Astrocyte (in vitro differentiated cells and primary cell): ENCODE measurements at regions not wholly inside any gene's neighbourhood (a gene's known extent, or its start where the extent isn't known, plus 50 kb on each side); places are given as distances from the start of the nearest gene placed in this dataset.

ENCODE experiments used
- DNase-seq: peaks from one replicate; pipeline ENCODE4 v3.0.0-alpha.2; 2010; ENCODE audit warnings: low read depth
- FAIRE-seq: peaks from 2 replicates; lab custom pipeline; 2011; peaks lifted over from hg19 to GRCh38; lab: Jason Lieb, UNC
- H2AFZ ChIP-seq: 2 replicates; pipeline ENCODE4 v1.6.0; 2012; ENCODE audit warnings: low read depth, low read length, inconsistent platforms
- H3K27ac ChIP-seq: 2 replicates; pipeline ENCODE4 v1.5.1; 2011; ENCODE audit warnings: low read depth, low read length, inconsistent platforms
- H3K27me3 ChIP-seq: 2 replicates; pipeline ENCODE4 v1.6.0; 2011; ENCODE audit warnings: low read length, inconsistent platforms; ENCODE audit not compliant: insufficient read depth
- H3K36me3 ChIP-seq: 2 replicates; pipeline ENCODE4 v1.5.1; 2011; ENCODE audit warnings: low read length, inconsistent platforms; ENCODE audit not compliant: insufficient read depth
- H3K4me1 ChIP-seq: 2 replicates; pipeline ENCODE4 v1.5.1; 2011; ENCODE audit warnings: low read length, inconsistent platforms; ENCODE audit not compliant: insufficient read depth
- H3K4me2 ChIP-seq: 2 replicates; pipeline ENCODE4 v1.6.0; 2012; ENCODE audit warnings: low read length, inconsistent platforms
- H3K4me3 ChIP-seq: 2 replicates; pipeline ENCODE4 v1.5.1; 2011; ENCODE audit warnings: low read depth, mild to moderate bottlenecking, low read length, inconsistent platforms; ENCODE audit not compliant: insufficient read depth
- H3K79me2 ChIP-seq: 2 replicates; pipeline ENCODE4 v1.6.0; 2012; ENCODE audit warnings: mild to moderate bottlenecking, low read length, inconsistent platforms; ENCODE audit not compliant: insufficient read depth
- H3K9ac ChIP-seq: 2 replicates; pipeline ENCODE4 v1.6.0; 2012; ENCODE audit warnings: mild to moderate bottlenecking, low read length, inconsistent platforms
- H3K9me3 ChIP-seq: 2 replicates; pipeline ENCODE4 v1.5.1; 2012; ENCODE audit warnings: low read depth, mild to moderate bottlenecking, low read length, inconsistent platforms; ENCODE audit not compliant: insufficient read depth
- H4K20me1 ChIP-seq: 2 replicates; pipeline ENCODE4 v1.6.0; 2012; ENCODE audit warnings: low read length, inconsistent platforms; ENCODE audit not compliant: insufficient read depth
- H3K27ac Mint-ChIP-seq: one replicate; pipeline ENCODE4 v1.8.0; 2021; ENCODE audit warnings: mild to moderate bottlenecking, mixed read lengths; ENCODE audit not compliant: unreplicated experiment
- H3K27me3 Mint-ChIP-seq: one replicate; pipeline ENCODE4 v1.8.0; 2021; ENCODE audit warnings: low read depth, mixed read lengths; ENCODE audit not compliant: unreplicated experiment
- H3K36me3 Mint-ChIP-seq: one replicate; pipeline ENCODE4 v1.8.0; 2021; ENCODE audit warnings: low read depth, mixed read lengths; ENCODE audit not compliant: unreplicated experiment
- H3K4me1 Mint-ChIP-seq: one replicate; pipeline ENCODE4 v1.8.0; 2021; ENCODE audit warnings: low read depth, mixed read lengths; ENCODE audit not compliant: unreplicated experiment
- H3K4me3 Mint-ChIP-seq: one replicate; pipeline ENCODE4 v1.8.0; 2021; ENCODE audit warnings: mild to moderate bottlenecking, moderate library complexity, mixed read lengths; ENCODE audit not compliant: unreplicated experiment
- H3K9me3 Mint-ChIP-seq: one replicate; pipeline ENCODE4 v1.8.0; 2021; ENCODE audit warnings: mild to moderate bottlenecking, mixed read lengths; ENCODE audit not compliant: unreplicated experiment
- EZH2 ChIP-seq: IDR thresholded peaks from 2 replicates; pipeline ENCODE4 v1.6.1; 2012; ENCODE audit warnings: mild to moderate bottlenecking, low read length, inconsistent platforms; ENCODE audit not compliant: insufficient read depth
- TF ChIP-seq, protein P1 (sequence below): IDR thresholded peaks from 2 replicates; pipeline ENCODE4 v1.5.1; 2011; ENCODE audit warnings: low read depth, mild to moderate bottlenecking, inconsistent platforms, low read length, moderate library complexity; ENCODE audit not compliant: insufficient read depth

DNA sequence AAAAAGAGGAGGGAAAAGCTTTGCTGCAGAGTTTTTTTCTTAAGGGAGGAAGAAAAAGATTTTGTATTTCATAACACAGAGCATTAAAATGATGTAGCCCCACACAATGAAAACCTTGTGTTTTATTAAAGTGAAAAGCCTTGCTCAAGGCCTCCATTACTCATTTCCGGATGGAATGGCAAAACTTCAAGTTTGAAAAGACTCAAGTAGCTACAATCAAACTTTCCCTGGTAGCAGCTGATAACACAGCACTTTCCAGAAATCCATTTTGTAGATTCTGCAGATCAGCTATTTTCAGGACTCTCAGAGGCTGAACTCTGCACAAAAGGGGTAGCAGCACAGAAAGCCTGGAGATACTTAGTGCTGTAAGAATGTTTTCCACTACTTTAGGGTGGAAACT is 374.8 kb downstream of the NFIB start:
- TF ChIP-seq, protein P1, sequence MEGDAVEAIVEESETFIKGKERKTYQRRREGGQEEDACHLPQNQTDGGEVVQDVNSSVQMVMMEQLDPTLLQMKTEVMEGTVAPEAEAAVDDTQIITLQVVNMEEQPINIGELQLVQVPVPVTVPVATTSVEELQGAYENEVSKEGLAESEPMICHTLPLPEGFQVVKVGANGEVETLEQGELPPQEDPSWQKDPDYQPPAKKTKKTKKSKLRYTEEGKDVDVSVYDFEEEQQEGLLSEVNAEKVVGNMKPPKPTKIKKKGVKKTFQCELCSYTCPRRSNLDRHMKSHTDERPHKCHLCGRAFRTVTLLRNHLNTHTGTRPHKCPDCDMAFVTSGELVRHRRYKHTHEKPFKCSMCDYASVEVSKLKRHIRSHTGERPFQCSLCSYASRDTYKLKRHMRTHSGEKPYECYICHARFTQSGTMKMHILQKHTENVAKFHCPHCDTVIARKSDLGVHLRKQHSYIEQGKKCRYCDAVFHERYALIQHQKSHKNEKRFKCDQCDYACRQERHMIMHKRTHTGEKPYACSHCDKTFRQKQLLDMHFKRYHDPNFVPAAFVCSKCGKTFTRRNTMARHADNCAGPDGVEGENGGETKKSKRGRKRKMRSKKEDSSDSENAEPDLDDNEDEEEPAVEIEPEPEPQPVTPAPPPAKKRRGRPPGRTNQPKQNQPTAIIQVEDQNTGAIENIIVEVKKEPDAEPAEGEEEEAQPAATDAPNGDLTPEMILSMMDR: no peak
- no peak for TF ChIP-seq EZH2
- H3K36me3 Mint-ChIP-seq: no peaks in the 10 kb centered on the region
- Histone ChIP-seq H3K36me3 (no peaks in the 10 kb centered on the region), H3K4me1 (peaks cover 20% of the 10 kb centered on the region), H3K27ac (no peak overlapping the region), H3K9me3 (no peaks in the 10 kb centered on the region), H2AFZ (no peak overlapping the region), H3K4me3 (no peak overlapping the region), H4K20me1 (no peaks in the 10 kb centered on the region), H3K9ac (no peak overlapping the region), H3K27me3 (no peaks in the 10 kb centered on the region), H3K4me2 (peak overlapping the region; percentile 10), H3K79me2 (no peaks in the 10 kb centered on the region)
- DNase-seq: peak; percentile 90
- H3K4me1 Mint-ChIP-seq: peaks cover 22% of the 10 kb centered on the region
- peak; percentile 91 for FAIRE-seq
- no peaks in the 10 kb centered on the region for H3K9me3 Mint-ChIP-seq
- no peak overlapping the region for H3K4me3 Mint-ChIP-seq
- H3K27ac Mint-ChIP-seq: no peak overlapping the region
- H3K27me3 Mint-ChIP-seq: peaks cover 2% of the 10 kb centered on the region

DNA sequence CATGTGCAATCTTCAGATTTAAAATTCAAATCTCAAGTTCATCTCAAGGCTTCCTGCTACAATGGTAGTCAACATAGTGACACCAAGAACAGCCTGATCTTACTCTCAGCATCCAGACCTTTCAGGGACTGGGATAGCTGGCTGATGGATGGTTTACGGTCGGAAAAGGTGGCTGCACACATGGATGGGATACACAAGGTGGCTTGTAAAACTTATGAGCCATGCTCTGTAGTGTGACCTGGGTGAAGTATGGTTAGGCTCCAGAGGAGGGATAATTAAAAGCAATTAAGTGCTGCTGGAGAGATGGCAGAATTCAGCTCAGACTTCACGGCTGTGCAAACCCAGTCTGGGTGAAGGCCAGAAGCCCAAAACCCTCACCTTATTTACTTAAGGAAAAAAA is 379.5 kb downstream of the NFIB start:
- H3K27me3 ChIP-seq: no peaks in the 10 kb centered on the region
- no peak overlapping the region for H2AFZ ChIP-seq
- H3K4me2 ChIP-seq: no peak overlapping the region
- H3K4me3 Mint-ChIP-seq: no peak overlapping the region
- no peak overlapping the region for H3K9ac ChIP-seq
- no peak for FAIRE-seq
- no peak overlapping the region for H3K4me3 ChIP-seq
- H3K36me3 Mint-ChIP-seq: no peaks in the 10 kb centered on the region
- TF ChIP-seq, protein P1: no peak
- no peak overlapping the region for H3K27ac ChIP-seq
- H3K27ac Mint-ChIP-seq: no peak overlapping the region
- no peaks in the 10 kb centered on the region for H4K20me1 ChIP-seq
- no peaks in the 10 kb centered on the region for H3K79me2 ChIP-seq
- no peaks in the 10 kb centered on the region for H3K9me3 ChIP-seq
- H3K27me3 Mint-ChIP-seq: peaks cover 2% of the 10 kb centered on the region
- no peaks in the 10 kb centered on the region for H3K9me3 Mint-ChIP-seq
- peaks cover 7% of the 10 kb centered on the region for H3K4me1 ChIP-seq
- H3K36me3 ChIP-seq: no peaks in the 10 kb centered on the region
- peaks cover 4% of the 10 kb centered on the region for H3K4me1 Mint-ChIP-seq
- DNase-seq: no peak

DNA sequence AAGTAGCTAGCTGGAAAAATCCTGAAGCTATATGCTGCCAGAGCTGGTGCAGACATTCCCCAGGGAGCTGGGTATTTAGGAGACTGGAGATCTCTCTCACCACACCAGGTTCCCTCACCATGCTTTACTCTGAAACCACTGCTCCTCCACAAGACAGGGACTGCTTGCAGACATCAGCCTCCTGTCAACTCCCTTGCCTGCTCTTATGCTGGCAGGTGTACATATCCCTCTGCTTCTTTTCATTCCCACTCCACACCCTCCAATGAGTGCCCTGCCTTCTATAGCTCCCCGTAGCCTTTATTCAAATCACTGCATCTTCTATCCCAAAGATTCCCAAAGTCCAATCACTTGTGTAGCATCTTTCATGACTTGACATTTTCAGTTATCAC is 380.7 kb downstream of the NFIB start:
- FAIRE-seq (no peak), DNase-seq (no peak)
- Histone ChIP-seq H3K79me2 (no peaks in the 10 kb centered on the region), H2AFZ (no peak overlapping the region), H3K36me3 (no peaks in the 10 kb centered on the region), H3K27ac (no peak overlapping the region), H4K20me1 (no peaks in the 10 kb centered on the region), H3K9ac (no peak overlapping the region), H3K9me3 (no peaks in the 10 kb centered on the region), H3K4me2 (no peak overlapping the region), H3K4me3 (no peak overlapping the region), H3K4me1 (no peaks in the 10 kb centered on the region), H3K27me3 (no peaks in the 10 kb centered on the region)
- Mint-ChIP-seq H3K4me1 (no peaks in the 10 kb centered on the region), H3K36me3 (no peaks in the 10 kb centered on the region), H3K4me3 (no peak overlapping the region), H3K27me3 (peaks cover 2% of the 10 kb centered on the region), H3K9me3 (no peaks in the 10 kb centered on the region), H3K27ac (no peak overlapping the region)
- TF ChIP-seq, protein P1: no peak
- TF ChIP-seq EZH2: no peak
